Activated naive CD8-positive, alpha-beta T cell (primary cell): ENCODE measurements at regions not wholly inside any gene's neighbourhood (a gene's known extent, or its start where the extent isn't known, plus 50 kb on each side); places are given as distances from the start of the nearest gene placed in this dataset.
"Not testable (repeated sequence)": the region's sequence is repeated elsewhere in the genome, so short reads cannot be mapped to it uniquely, and the experiment has no call there.

ENCODE experiments used
- H3K27ac Mint-ChIP-seq: one replicate; pipeline ENCODE4 v1.8.0; 2021; ENCODE audit warnings: mixed read lengths
- H3K27me3 Mint-ChIP-seq: one replicate; pipeline ENCODE4 v1.8.0; 2021; ENCODE audit warnings: mixed read lengths
- H3K36me3 Mint-ChIP-seq: one replicate; pipeline ENCODE4 v1.8.0; 2021; ENCODE audit warnings: mixed read lengths
- H3K4me1 Mint-ChIP-seq: one replicate; pipeline ENCODE4 v1.8.0; 2021; ENCODE audit warnings: low read depth, mixed read lengths
- H3K4me3 Mint-ChIP-seq: one replicate; pipeline ENCODE4 v1.8.0; 2021; ENCODE audit warnings: mild to moderate bottlenecking, mixed read lengths
- H3K9me3 Mint-ChIP-seq: one replicate; pipeline ENCODE4 v1.8.0; 2021; ENCODE audit warnings: low read depth, mixed read lengths

- H3K27ac Mint-ChIP-seq: no peak overlapping the region
- peaks cover 15% of the 10 kb centered on the region for H3K27me3 Mint-ChIP-seq
- H3K36me3 Mint-ChIP-seq: no peaks in the 10 kb centered on the region
- H3K4me1 Mint-ChIP-seq: no peaks in the 10 kb centered on the region
- no peaks in the 10 kb centered on the region for H3K9me3 Mint-ChIP-seq
- H3K4me3 Mint-ChIP-seq: no peak overlapping the region
Observed at GRCh38 chr17:62322313-62322712, 58.0 kb upstream of the EFCAB3 start.

- H3K4me1 Mint-ChIP-seq: no peaks in the 10 kb centered on the region
- no peaks in the 10 kb centered on the region for H3K9me3 Mint-ChIP-seq
- no peak overlapping the region for H3K4me3 Mint-ChIP-seq
- no peaks in the 10 kb centered on the region for H3K36me3 Mint-ChIP-seq
- H3K27ac Mint-ChIP-seq: no peak overlapping the region
- H3K27me3 Mint-ChIP-seq: peaks cover 18% of the 10 kb centered on the region
Observed at GRCh38 chr17:62321451-62321850, 58.9 kb upstream of the EFCAB3 start.

GRCh38 chr17:62319846-62320245 is 60.5 kb upstream of the EFCAB3 start:
- H3K9me3 Mint-ChIP-seq: no peaks in the 10 kb centered on the region

GRCh38 chr17:62309396-62309795 is 71.0 kb upstream of the EFCAB3 start:
- no peak overlapping the region for H3K4me3 Mint-ChIP-seq
- H3K9me3 Mint-ChIP-seq: no peaks in the 10 kb centered on the region
- no peaks in the 10 kb centered on the region for H3K4me1 Mint-ChIP-seq
- H3K27me3 Mint-ChIP-seq: peaks cover 23% of the 10 kb centered on the region
- H3K27ac Mint-ChIP-seq: no peak overlapping the region
- H3K36me3 Mint-ChIP-seq: peaks cover 4% of the 10 kb centered on the region

More at GRCh38 chr17:62319846-62320245, 60.5 kb upstream of the EFCAB3 start:
- Mint-ChIP-seq H3K36me3 (no peaks in the 10 kb centered on the region), H3K27ac (no peak overlapping the region), H3K4me3 (no peak overlapping the region), H3K4me1 (no peaks in the 10 kb centered on the region), H3K27me3 (peaks cover 22% of the 10 kb centered on the region)

- Mint-ChIP-seq H3K27me3 (peaks cover 23% of the 10 kb centered on the region), H3K4me1 (no peaks in the 10 kb centered on the region), H3K9me3 (no peaks in the 10 kb centered on the region), H3K27ac (no peak overlapping the region), H3K36me3 (peaks cover 4% of the 10 kb centered on the region), H3K4me3 (no peak overlapping the region)
Observed at GRCh38 chr17:62307196-62307595, 73.2 kb upstream of the EFCAB3 start.

GRCh38 chr17:62303476-62303875 is 76.9 kb upstream of the EFCAB3 start:
- Mint-ChIP-seq H3K36me3 (no peaks in the 10 kb centered on the region), H3K9me3 (peaks cover 4% of the 10 kb centered on the region), H3K4me1 (no peaks in the 10 kb centered on the region), H3K27me3 (peaks cover 28% of the 10 kb centered on the region), H3K27ac (no peak overlapping the region), H3K4me3 (no peak overlapping the region)

GRCh38 chr17:62300697-62301096 is 79.7 kb upstream of the EFCAB3 start:
- Mint-ChIP-seq H3K9me3 (peaks cover 4% of the 10 kb centered on the region), H3K27ac (no peak overlapping the region), H3K4me3 (no peak overlapping the region), H3K36me3 (no peaks in the 10 kb centered on the region), H3K4me1 (no peaks in the 10 kb centered on the region), H3K27me3 (peaks cover 14% of the 10 kb centered on the region)

GRCh38 chr17:62275290-62275689 is 105.1 kb upstream of the EFCAB3 start:
- H3K9me3 Mint-ChIP-seq, H3K4me1 Mint-ChIP-seq, H3K27ac Mint-ChIP-seq, H3K4me3 Mint-ChIP-seq, H3K36me3 Mint-ChIP-seq, H3K27me3 Mint-ChIP-seq: not testable (repeated sequence)

GRCh38 chr17:62268361-62268760 is 112.0 kb upstream of the EFCAB3 start:
- not testable (repeated sequence) for H3K9me3 Mint-ChIP-seq, H3K27me3 Mint-ChIP-seq, H3K4me3 Mint-ChIP-seq, H3K27ac Mint-ChIP-seq, H3K36me3 Mint-ChIP-seq, H3K4me1 Mint-ChIP-seq

- H3K9me3 Mint-ChIP-seq, H3K27ac Mint-ChIP-seq, H3K27me3 Mint-ChIP-seq, H3K36me3 Mint-ChIP-seq, H3K4me1 Mint-ChIP-seq, H3K4me3 Mint-ChIP-seq: not testable (repeated sequence)
Observed at GRCh38 chr17:62264974-62265373, 115.4 kb upstream of the EFCAB3 start.

- H3K4me1 Mint-ChIP-seq, H3K9me3 Mint-ChIP-seq, H3K27ac Mint-ChIP-seq, H3K4me3 Mint-ChIP-seq, H3K36me3 Mint-ChIP-seq, H3K27me3 Mint-ChIP-seq: not testable (repeated sequence)
Observed at GRCh38 chr17:62255791-62256190, 124.6 kb upstream of the EFCAB3 start.

- H3K27ac Mint-ChIP-seq, H3K27me3 Mint-ChIP-seq, H3K4me3 Mint-ChIP-seq, H3K36me3 Mint-ChIP-seq, H3K9me3 Mint-ChIP-seq, H3K4me1 Mint-ChIP-seq: not testable (repeated sequence)
Observed at GRCh38 chr17:62242076-62242475, 138.3 kb upstream of the EFCAB3 start.

- not testable (repeated sequence) for H3K27ac Mint-ChIP-seq, H3K27me3 Mint-ChIP-seq, H3K4me1 Mint-ChIP-seq, H3K4me3 Mint-ChIP-seq, H3K9me3 Mint-ChIP-seq, H3K36me3 Mint-ChIP-seq
Observed at GRCh38 chr17:62239569-62239968, 140.8 kb upstream of the EFCAB3 start.

GRCh38 chr17:62238551-62239338 is 141.6 kb upstream of the EFCAB3 start:
- H3K9me3 Mint-ChIP-seq, H3K27me3 Mint-ChIP-seq, H3K4me3 Mint-ChIP-seq, H3K27ac Mint-ChIP-seq, H3K36me3 Mint-ChIP-seq, H3K4me1 Mint-ChIP-seq: not testable (repeated sequence)

GRCh38 chr17:62233822-62234481 is 146.4 kb upstream of the EFCAB3 start:
- not testable (repeated sequence) for H3K4me3 Mint-ChIP-seq, H3K36me3 Mint-ChIP-seq, H3K4me1 Mint-ChIP-seq, H3K9me3 Mint-ChIP-seq, H3K27ac Mint-ChIP-seq, H3K27me3 Mint-ChIP-seq

- H3K27ac Mint-ChIP-seq, H3K9me3 Mint-ChIP-seq, H3K27me3 Mint-ChIP-seq, H3K4me1 Mint-ChIP-seq, H3K36me3 Mint-ChIP-seq, H3K4me3 Mint-ChIP-seq: not testable (repeated sequence)
Observed at GRCh38 chr17:62231293-62231692, 149.1 kb upstream of the EFCAB3 start.
